Epithelial cell of esophagus (primary cell): ENCODE measurements at regions not wholly inside any gene's neighbourhood (a gene's known extent, or its start where the extent isn't known, plus 50 kb on each side); places are given as distances from the start of the nearest gene placed in this dataset.

Source experiments
- DNase-seq: peaks from one replicate; pipeline ENCODE4 v3.0.0; 2010; ENCODE audit warnings: low read depth
- H3K4me3 ChIP-seq: 2 replicates; pipeline ENCODE4 v1.5.1; 2011; ENCODE audit warnings: mild to moderate bottlenecking, low read length, control low read depth
- TF ChIP-seq, protein P1 (sequence below): IDR thresholded peaks from 2 replicates; pipeline ENCODE4 v1.5.1; 2011; ENCODE audit warnings: low read depth, mild to moderate bottlenecking, low read length, control low read depth, inconsistent platforms; ENCODE audit not compliant: insufficient read depth; ENCODE audit errors: missing control alignments

DNA sequence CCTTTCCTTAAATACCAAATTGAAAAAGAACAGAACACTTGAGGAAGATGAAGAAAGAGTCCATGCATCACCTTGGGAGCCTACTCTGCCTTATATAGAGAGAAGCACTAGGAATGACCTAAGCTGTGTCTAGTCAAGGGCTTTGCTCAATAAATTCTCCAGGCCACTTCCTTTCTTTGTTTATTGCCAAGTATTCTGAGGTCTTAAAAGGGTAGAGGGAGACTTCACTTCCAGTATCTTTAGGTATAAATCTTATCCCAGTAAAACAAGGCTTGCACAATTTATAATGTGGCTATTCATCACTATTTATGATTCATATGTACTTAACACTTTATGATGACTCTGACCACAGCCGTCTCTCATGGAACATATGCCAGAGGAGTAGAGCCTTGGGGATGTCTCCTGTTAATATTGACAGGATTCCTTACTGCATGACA, 85.1 kb upstream of the ARHGAP5 start:
- no peak overlapping the region for H3K4me3 ChIP-seq
- TF ChIP-seq, protein P1, sequence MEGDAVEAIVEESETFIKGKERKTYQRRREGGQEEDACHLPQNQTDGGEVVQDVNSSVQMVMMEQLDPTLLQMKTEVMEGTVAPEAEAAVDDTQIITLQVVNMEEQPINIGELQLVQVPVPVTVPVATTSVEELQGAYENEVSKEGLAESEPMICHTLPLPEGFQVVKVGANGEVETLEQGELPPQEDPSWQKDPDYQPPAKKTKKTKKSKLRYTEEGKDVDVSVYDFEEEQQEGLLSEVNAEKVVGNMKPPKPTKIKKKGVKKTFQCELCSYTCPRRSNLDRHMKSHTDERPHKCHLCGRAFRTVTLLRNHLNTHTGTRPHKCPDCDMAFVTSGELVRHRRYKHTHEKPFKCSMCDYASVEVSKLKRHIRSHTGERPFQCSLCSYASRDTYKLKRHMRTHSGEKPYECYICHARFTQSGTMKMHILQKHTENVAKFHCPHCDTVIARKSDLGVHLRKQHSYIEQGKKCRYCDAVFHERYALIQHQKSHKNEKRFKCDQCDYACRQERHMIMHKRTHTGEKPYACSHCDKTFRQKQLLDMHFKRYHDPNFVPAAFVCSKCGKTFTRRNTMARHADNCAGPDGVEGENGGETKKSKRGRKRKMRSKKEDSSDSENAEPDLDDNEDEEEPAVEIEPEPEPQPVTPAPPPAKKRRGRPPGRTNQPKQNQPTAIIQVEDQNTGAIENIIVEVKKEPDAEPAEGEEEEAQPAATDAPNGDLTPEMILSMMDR = no peak
- peak; percentile 90 for DNase-seq

DNA sequence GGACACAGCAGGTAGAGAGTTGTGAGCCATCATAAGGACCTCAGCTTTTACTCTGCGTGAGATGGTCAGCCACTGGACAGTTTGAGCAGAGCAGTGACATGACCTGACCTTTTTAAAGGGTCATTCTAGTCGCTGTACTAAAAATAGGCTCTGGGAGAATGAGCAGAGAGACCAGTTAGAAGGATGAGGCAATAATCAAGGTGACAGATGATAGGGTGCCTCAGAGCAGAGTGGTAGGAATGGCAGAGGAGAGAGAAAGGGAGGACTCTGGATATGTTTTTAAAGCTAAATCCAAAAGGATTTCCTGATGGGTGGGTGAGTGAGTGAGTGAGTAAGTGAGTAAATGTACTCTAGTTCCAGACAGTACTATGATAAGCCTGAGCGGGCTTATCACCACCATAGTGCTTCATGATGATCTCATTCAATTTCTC, 83.6 kb upstream of the ARHGAP5 start:
- no peak for DNase-seq
- TF ChIP-seq, protein P1 = no peak

DNA sequence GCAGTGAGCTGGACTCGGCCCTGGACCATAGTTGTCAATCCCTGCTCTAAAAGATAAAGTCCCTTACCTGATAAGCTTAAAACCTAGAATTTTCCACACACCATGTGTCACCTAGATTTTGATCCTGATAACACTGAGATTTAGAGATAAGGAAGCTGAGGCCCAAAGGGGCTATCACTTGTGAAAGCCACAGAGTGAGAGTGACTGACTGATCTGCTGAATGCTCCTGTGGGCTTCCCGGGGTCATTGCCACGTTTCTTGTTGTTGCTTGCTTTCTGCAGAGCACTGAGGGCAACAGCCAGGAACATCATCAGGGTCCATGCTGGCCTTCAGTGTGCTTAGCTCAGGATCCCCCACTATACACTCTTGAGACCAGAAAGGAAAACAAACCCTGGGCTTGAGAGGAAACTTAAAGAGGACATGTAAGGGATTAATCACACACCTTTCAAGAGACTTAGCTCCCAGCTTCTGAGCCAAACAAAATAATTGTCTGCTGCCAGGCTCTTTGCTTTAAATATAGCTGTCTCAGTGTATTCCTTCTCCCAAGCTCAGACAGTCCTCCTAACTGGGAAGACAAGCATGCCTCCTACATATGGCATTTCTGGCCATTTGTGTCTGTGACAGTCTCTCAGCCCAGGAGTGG, 82.6 kb upstream of the ARHGAP5 start:
- no peak overlapping the region for H3K4me3 ChIP-seq
- no peak for DNase-seq
- TF ChIP-seq, protein P1 = no peak

More for the DNA sequence above, 83.6 kb upstream of the ARHGAP5 start:
- no peak overlapping the region for H3K4me3 ChIP-seq

DNA sequence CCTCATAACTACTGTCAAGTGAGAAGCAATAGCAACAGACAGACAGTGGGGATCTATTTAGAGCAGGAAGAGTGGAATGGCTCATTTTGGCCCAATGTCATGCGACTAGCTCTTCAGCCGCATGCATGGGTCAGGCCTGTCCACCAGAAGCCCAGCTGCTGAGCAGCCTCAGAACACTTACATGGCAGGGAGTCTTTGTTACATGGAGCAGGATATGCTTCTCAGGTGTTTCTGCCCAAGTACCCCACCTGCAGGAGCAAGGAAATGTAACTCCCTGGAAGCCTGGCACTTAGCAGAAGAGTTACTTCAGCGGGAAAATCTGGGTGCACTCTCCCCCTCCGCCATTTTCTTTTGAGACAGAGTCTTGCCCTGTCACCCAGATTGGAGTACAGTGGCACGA, 73.5 kb upstream of the ARHGAP5 start:
- H3K4me3 ChIP-seq = no peak overlapping the region
- TF ChIP-seq, protein P1 = no peak
- DNase-seq = no peak

DNA sequence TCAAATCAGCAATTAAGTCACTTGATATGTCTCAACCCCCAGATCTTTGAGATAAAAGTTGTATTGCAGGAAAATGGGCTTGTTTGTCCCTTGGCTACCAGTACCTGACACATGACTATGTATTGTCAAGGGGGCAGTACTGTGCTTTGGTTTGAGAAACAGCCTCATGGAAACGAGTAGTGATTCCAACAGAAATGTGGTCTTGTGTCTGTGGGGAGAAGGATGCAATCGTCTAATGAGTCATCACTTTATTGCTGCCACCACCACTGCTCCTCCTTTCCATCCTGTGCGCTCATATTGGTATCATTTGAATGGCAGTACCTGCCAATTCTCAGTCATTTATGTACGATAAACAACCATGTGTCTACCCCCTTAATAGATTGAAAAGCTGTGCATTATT, 72.8 kb upstream of the ARHGAP5 start:
- peak; percentile 32 for DNase-seq
- H3K4me3 ChIP-seq = no peak overlapping the region
- TF ChIP-seq, protein P1 = no peak

DNA sequence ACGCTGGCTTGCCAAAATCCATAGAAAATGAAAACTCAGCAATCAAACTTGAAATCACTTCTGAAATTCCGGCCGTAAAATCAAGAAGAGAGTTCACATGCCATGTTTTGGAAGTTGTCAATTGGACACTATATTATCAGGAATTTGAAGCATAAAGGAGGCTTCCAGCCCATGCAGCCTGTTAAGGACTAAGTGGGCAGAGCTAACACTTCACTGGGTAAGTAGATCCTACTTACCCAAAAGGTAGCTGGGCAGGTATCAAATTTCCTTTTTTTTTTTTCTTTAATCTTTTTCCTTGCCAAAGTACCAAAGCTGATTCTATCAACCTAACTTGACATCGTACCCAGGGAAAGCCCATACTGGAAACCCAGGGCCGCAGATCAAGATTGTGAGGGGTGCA, 71.5 kb upstream of the ARHGAP5 start:
- no peak for DNase-seq
- H3K4me3 ChIP-seq = no peak overlapping the region
- TF ChIP-seq, protein P1 = no peak

DNA sequence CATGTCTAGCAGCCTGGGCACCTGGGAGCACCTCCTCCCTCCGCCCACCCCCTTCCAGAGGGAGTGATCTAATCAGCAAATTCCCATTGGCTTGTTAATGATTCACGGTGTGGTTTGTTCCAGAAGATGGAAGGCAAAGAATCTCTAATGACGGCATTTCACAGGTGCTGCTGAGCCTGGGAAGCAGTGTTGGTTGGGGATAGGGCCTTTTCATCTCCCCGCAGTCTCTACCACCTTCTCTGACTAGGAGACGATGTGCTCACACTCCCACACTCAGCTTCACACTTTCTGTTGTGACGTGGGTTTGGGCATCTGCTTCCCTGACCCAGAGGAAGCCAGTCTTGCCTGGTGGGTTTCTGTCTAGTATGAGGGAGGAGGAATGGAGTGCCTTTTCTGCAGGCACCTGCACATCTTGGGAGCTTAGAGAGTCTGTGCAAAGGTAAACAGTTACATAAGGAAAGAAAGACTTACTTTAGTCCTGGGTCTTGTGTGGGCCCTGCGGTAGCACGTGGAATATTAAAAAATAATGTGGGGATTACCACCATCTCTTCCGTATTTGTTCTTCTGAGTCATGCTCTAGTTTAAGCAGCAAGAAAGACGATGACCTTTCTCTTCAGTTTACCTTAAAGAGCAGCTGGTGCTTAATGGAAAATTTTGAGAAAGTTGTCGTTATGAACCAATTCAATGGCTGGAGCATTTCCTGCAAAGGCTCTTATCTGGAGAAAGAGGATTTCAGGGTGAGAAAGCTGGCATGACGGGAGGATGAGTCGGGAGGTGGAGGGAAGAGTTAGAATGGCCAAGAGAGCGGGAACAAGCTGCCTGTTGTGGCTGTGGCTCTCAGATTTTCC, 70.6 kb upstream of the ARHGAP5 start:
- no peak overlapping the region for H3K4me3 ChIP-seq
- DNase-seq = peak; percentile 47
- TF ChIP-seq, protein P1 = no peak
